Adrenal gland (tissue), 9 donors: ENCODE measurements at regions not wholly inside any gene's neighbourhood (a gene's known extent, or its start where the extent isn't known, plus 50 kb on each side); places are given as distances from the start of the nearest gene placed in this dataset.

Experiments used
- DNase-seq, 7 donors: peaks; one replicate each; pipeline ENCODE4 v3.0.0-alpha.2; 2019 to 2020
- H3K27ac ChIP-seq, 5 donors: fragments of 200-600 bp; sonication (generic) in 4 of 5; 1 replicate in 3 of 5; 2 replicates in 2 of 5; pipeline versions ENCODE4 v1.5.1 to v1.8.0; 2016 to 2020; ENCODE audit warnings: mild to moderate bottlenecking in 1 of 5
- H3K27me3 ChIP-seq: fragments of 200-600 bp; 2 replicates; pipeline ENCODE4 v1.8.0; 2021
- H3K36me3 ChIP-seq, 2 donors: fragments of 200-600 bp; replicated peaks in 1 of 2; 1 replicate in 1 of 2; 2 replicates in 1 of 2; pipeline versions ENCODE4 v1.5.1 to v1.8.0; 2018 to 2022
- H3K4me1 ChIP-seq, 2 donors: fragments of 200-600 bp; replicated peaks in 1 of 2; 1 replicate in 1 of 2; 2 replicates in 1 of 2; pipeline versions ENCODE4 v1.5.1 to v1.8.0; 2018 to 2021
- H3K4me3 ChIP-seq, 4 donors: fragments of 200-600 bp; sonication (generic) in 3 of 4; one replicate each; pipeline ENCODE4 v1.5.1; 2016 to 2018
- H3K9me3 ChIP-seq, 3 donors: fragments of 200-600 bp; sonication (generic) in 1 of 3; replicated peaks in 1 of 3; 1 replicate in 2 of 3; 2 replicates in 1 of 3; pipeline versions ENCODE4 v1.5.1 to v1.8.0; 2016 to 2021
- POLR2A ChIP-seq, 2 donors: fragments of 450-650 bp; IDR thresholded peaks; one replicate each; pipeline ENCODE4 v1.6.1; 2017; ENCODE audit warnings: antibody characterized with exemption in 2 of 2, mild to moderate bottlenecking in 2 of 2, moderate library complexity in 1 of 2
- WGBS, 4 donors: extraction: QIAGEN DNeasy Blood & Tissue Kit in 2 of 4; methylation state at CpG; one replicate each; pipeline versions ENCODE4 v1.1.5 to v1.1.7; 2013 to 2017; 5-methylcytosine and 5-hydroxymethylcytosine counted together
- intact Hi-C, 2 donors: fragments of 100-400 bp; cut with DNase I; formaldehyde crosslinking; loops; one replicate each; pipeline versions ENCODE4 v1.14.1 to v1.15.0; 2022 to 2023
- TF ChIP-seq, protein P1 (sequence below), 6 experiments: fragments of 450-650 bp in 4 of 6; fragments of 200-600 bp in 2 of 6; sonication (generic) in 1 of 6; IDR thresholded peaks; 1 replicate in 5 of 6; 2 replicates in 1 of 6; pipeline versions ENCODE4 v1.5.1 to v1.8.0; 2016 to 2021; ENCODE audit warnings: antibody characterized with exemption in 6 of 6, mild to moderate bottlenecking in 2 of 6, moderate library complexity in 1 of 6
- donor health status: healthy with polysubstance abuse.
- donor health status: Bipolar disorder and iron deficiency.
- donor health status: DM: yes; HTN: yes; CAD: no.
- donor health status: DM: no; HTN: no; CAD: no.
- donor health status: DM: no; HTN: no; CAD: no.

DNA sequence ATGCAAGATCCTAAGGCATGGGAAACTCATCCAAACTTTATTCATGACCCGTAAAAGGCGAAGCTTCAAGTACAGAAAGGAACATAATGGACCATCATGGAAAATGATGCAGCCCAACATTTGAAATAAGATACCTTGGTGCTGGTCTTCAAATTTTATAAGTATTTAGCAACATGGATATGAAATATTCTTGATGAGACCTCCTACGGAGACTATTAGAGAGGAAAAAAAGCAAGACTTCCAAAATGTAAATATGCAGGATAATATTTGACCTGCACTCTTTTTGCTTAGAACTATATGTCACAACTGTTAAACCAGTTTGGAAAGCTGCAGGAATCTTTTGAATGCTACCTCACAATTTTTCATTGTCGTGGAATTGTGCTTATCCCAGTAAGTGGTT, 168.8 kb upstream of the ARID2 start:
- H3K4me1 ChIP-seq = no peaks in the 10 kb centered on the region
- TF ChIP-seq, protein P1, sequence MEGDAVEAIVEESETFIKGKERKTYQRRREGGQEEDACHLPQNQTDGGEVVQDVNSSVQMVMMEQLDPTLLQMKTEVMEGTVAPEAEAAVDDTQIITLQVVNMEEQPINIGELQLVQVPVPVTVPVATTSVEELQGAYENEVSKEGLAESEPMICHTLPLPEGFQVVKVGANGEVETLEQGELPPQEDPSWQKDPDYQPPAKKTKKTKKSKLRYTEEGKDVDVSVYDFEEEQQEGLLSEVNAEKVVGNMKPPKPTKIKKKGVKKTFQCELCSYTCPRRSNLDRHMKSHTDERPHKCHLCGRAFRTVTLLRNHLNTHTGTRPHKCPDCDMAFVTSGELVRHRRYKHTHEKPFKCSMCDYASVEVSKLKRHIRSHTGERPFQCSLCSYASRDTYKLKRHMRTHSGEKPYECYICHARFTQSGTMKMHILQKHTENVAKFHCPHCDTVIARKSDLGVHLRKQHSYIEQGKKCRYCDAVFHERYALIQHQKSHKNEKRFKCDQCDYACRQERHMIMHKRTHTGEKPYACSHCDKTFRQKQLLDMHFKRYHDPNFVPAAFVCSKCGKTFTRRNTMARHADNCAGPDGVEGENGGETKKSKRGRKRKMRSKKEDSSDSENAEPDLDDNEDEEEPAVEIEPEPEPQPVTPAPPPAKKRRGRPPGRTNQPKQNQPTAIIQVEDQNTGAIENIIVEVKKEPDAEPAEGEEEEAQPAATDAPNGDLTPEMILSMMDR (IDR thresholded peaks at IDR 0.05) = no peak
- TF ChIP-seq POLR2A (IDR thresholded peaks at IDR 0.05) = no peak
- 81 to 86% (median 84%) methylated on average over 4 of the region's 4 CpGs for WGBS, 4 donors
- intact Hi-C loops = no loop called here
- H3K36me3 ChIP-seq = no peaks in the 10 kb centered on the region
- DNase-seq = no peak
- no peaks in the 10 kb centered on the region for H3K27me3 ChIP-seq
- no peak overlapping the region for H3K4me3 ChIP-seq
- H3K9me3 ChIP-seq = no peaks in the 10 kb centered on the region
- H3K27ac ChIP-seq = no peak overlapping the region

DNA sequence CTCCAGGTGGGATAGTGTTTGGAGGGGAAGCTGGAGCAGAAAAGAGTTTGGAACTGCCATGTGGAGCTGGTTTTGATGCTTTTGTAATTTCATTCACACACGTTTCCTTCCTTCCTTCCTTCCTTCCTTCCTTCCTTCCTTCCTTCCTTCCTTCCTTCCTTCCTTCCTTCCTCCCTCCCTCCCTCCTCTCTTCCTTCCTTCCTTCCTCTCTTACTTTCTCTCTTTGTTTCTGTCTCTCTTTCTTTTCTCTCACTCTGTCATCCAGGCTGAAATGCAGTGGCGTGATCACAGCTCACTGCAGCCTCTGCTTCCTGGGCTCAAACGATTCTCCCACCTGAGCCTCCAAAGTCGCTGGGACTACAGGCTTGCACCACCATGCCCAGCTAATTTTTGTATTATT, 168.0 kb upstream of the ARID2 start:
- Histone ChIP-seq H3K4me3 (no peak overlapping the region), H3K36me3 (no peaks in the 10 kb centered on the region), H3K27me3 (no peaks in the 10 kb centered on the region), H3K4me1 (no peaks in the 10 kb centered on the region), H3K27ac (no peak overlapping the region), H3K9me3 (no peaks in the 10 kb centered on the region)
- intact Hi-C loops = no loop called here
- 76 to 82% (median 79%) methylated on average over 4 of the region's 4 CpGs for WGBS, 4 donors
- TF ChIP-seq POLR2A (IDR thresholded peaks at IDR 0.05) = no peak
- TF ChIP-seq, protein P1 (IDR thresholded peaks at IDR 0.05) = no peak
- no peak for DNase-seq

DNA sequence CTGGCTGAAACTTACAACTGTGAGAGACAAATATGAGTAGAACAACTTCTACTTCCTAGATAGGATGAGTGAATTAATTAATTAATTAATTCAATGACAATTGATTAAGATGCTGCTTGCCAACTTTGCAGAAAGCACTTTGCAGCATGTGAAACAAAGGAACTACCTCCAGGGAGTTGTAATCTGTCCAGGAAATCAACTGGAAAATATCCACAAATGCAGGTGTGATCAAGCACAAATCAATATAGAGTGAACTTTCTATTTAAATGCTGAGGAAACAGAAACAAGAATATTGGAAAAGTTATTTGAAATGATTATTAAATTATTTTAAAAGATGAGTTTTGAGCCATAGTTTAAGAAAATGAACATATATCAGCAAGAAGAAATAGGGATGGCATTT, 163.9 kb upstream of the ARID2 start:
- TF ChIP-seq, protein P1 (IDR thresholded peaks at IDR 0.05) = no peak
- no peak for TF ChIP-seq POLR2A (IDR thresholded peaks at IDR 0.05)
- Histone ChIP-seq H3K4me3 (no peak overlapping the region), H3K27me3 (no peaks in the 10 kb centered on the region), H3K36me3 (no peaks in the 10 kb centered on the region), H3K4me1 (no peaks in the 10 kb centered on the region), H3K9me3 (no peaks in the 10 kb centered on the region), H3K27ac (no peak overlapping the region)
- intact Hi-C loops = no loop called here
- no peak for DNase-seq

DNA sequence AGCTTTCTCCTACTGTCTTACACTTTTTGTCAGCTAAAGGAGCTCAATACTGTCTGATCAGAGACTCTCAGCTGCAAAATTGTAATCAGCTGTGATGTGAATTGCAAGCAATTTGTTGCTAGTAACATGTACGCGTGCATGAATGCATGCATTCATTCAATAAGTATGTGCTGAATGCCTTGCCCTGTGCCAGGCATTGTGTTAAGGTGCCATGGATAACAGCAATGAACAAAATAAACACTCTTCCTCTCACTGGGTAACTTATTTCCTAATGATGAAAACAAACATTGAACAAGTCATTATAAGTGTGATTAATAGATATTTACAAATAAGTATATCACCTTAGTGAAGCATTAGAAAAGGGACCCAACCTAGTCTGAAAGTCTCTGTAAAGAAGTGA, 163.2 kb upstream of the ARID2 start:
- no peak overlapping the region for H3K4me3 ChIP-seq
- 92 to 100% (median 94%) methylated on average over 2 of the region's 2 CpGs for WGBS, 4 donors
- H3K27me3 ChIP-seq = no peaks in the 10 kb centered on the region
- intact Hi-C loops = no loop called here
- no peaks in the 10 kb centered on the region for H3K9me3 ChIP-seq
- H3K36me3 ChIP-seq = no peaks in the 10 kb centered on the region
- DNase-seq = no peak
- TF ChIP-seq, protein P1 (IDR thresholded peaks at IDR 0.05) = no peak
- no peak for TF ChIP-seq POLR2A (IDR thresholded peaks at IDR 0.05)
- no peak overlapping the region for H3K27ac ChIP-seq
- no peaks in the 10 kb centered on the region for H3K4me1 ChIP-seq
